LHCN-M2 (cell line): ENCODE measurements at regions not wholly inside any gene's neighbourhood (a gene's known extent, or its start where the extent isn't known, plus 50 kb on each side); places are given as distances from the start of the nearest gene placed in this dataset.

ENCODE experiments used
- DNase-seq: peaks from one replicate; pipeline ENCODE4 v3.0.0-alpha.2; 2012; ENCODE audit warnings: low read depth

DNA sequence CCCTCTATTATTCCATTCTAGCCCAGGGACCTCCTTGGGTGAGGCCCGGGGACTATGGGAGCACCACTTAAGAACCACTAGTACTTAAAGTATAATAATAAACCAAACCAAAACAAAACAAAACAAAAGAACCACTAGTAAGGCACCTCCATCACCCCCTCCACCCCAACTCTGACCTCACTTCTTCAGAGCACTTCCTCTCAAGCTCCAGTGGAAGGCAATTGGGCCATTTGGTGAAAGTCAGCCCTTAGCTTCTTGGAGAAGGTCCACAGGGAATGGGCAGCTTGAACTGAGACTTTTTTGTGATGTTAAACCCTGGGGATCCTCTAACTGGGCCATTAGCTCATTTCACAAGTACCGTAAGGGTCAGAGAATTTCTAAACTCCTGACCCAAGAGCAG is 237.3 kb downstream of the RHOU start:
- no peak for DNase-seq

DNA sequence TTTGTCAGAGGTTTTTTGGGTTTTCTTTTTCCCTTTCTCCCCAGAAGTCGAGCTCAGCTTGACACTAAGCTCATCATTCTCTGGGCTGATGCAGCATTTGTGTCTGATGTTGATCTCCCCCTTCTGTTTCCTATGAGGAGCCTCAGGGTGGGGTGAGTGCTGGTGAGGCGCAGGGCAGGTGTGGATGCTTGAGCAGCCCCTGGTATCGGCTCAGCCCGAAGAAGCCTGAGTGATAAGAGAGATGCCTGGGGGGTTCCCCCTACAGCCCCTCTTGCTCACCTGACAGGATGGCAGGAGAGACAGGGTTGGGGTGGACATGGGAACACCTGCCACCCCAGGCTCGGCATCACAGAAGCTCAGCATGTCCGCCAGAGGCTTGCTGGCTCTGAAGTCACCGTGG is 239.0 kb downstream of the RHOU start:
- DNase-seq: no peak

DNA sequence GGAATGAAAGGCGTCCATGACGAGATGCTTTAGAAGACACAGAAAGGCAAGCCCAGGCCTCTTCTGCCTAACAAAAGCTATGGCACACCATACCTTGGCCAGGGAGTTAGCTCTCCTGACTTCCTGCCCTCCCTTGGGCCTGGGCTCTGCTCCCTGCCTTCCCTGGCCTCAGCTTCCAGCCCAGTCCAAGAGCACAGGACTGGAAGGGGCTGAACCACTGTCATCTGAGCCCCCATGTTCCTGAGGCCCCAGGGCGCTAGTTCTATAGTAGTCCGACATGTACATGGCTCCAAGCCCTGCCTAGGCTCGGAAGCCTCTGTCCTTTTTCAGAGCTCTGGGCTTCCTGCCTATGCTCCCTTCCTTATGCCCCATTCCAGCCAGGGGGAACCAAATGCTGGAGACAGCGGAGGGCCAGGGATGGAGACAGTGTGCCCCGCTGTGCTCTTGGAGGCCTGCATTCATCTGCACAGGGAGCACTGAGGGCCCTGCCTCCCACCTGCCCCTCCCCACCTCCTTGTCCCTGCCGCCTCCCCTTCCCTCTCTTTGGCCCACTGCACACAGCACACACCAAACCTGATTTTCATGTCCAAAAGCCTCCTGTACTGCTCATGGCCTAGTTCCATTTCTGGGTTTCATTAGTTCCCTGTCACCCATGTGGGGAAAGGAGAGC is 240.1 kb downstream of the RHOU start:
- no peak for DNase-seq

DNA sequence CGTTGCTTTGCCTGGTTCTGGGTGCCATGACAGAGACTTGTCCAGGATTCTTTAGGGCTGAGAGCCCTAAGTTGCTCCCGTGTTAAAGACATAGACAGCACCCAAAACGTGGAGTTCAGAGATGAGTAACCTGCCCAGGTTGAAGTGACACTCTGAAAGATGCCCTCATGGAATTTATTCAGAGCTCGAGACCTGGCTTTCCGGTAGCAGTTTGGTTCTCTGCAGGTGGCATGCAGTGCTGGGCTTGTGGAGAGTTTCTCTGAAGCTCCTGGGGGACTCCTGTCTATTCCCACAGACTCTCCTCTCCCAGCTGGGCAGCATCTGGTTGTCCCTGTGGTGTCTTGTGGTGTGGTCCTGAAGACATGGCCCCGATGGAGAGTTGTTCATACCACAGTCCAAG is 241.0 kb downstream of the RHOU start:
- no peak for DNase-seq

DNA sequence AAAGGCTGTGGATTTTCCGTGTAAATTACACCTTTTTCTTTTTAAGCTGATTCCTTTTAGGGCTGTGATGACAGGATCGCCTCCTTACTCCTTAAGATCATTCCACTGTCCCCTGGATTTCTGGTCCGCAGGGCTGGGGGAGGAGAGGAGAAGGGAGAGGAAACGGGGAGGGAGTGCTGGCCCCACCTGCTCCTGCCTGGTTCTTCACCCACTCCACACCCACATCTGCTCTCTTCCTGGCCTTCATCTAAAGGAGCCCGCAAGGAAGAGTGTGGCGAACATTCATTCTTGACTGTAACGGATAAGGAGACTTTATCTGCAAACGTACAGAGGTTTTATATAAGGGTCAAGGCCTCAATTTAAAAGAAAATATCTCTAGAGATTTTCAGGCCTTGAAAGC is 242.0 kb downstream of the RHOU start:
- no peak for DNase-seq

DNA sequence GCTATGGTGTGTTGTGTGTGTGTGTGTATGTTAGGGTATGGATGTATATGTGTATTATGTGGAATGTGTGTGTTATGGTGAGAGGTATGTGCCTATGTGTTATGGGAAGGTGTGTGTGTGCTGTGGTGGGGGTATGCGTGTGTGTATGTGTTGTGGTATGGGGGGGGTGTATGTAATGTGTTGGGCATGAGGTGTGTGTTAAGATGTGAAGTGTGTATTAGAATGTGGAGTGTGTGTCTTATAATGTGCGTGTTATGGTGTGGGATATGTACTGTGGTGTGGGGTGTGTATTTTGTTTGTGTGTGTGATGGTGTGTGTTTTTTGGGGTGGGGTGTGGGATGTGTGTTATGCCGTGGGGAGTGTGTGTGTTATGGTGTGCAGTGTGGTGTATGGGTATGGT is 242.5 kb downstream of the RHOU start:
- no peak for DNase-seq

DNA sequence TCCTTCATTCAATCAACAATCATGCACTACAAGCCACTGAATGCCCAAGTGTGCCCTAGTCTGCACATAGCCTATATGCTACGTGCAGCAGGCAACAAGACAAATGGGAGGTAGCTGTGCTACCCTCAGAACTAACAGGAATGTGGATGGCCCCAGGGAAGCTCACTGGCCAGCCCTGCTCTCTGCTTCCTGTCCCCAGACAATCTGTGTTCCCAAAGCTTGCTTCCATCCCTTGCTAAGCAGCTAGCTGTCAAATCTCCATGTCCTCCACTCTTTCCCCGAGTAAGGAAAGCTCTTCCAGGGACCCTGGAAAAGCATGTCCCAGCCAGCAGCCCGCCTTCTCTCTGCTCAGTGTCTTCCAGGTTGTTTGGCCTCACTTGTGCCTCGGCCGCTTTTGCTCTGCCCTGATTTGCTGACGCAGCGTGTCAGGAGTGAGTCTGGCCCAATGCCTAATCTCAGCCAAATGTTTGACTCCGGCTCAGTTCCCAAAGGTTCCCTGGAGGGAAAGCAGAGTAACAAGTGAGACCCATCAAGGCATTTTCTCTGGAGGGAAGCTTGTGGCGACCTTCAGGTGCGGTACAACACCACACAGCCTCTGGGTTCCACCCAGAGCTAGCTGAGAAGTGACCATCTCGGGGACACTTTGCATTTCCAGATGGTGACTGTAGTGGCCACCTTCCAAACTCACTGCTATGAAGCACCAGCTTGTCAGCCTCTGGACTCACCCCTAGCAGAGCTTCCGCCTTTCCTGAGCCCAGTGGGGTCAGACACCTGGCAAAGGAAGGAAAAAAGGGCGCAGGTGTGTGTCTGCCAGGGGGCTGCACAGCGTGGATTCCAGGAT is 243.4 kb downstream of the RHOU start:
- DNase-seq: no peak

DNA sequence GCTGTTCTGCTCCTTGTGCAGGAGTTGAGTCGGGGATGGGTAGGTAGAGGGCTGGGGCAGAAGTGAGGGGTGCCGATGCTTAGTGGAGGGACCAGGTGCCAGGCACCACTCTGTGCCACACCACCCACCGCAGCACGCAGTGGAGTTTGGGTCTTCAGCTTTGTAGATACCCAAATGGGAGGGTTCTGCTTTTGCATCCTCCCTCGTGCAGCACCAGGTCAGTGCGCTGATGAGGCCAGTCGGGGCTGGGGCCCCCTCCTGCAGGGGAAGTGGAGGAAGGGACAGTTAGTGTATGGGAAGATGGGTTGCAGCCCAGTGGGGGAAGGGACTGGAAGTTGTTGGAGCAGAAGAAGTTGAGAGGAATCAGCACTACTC is 244.0 kb downstream of the RHOU start:
- no peak for DNase-seq

DNA sequence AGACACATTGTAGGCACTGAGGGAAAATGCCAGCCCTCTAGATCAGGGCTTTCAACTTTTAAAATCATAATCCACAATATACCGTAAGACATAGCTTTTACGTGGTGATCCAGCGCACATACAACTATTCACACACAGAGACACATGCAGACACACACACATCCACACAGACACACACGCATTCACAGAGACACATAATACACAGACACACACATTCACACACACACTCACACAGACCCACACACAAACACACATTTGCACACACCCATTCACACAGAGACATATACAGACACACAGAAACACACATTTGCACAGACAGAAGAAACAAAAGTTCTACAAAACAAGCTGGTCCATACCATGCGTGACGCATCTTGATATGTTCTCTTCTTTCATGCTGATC is 244.5 kb downstream of the RHOU start:
- no peak for DNase-seq

DNA sequence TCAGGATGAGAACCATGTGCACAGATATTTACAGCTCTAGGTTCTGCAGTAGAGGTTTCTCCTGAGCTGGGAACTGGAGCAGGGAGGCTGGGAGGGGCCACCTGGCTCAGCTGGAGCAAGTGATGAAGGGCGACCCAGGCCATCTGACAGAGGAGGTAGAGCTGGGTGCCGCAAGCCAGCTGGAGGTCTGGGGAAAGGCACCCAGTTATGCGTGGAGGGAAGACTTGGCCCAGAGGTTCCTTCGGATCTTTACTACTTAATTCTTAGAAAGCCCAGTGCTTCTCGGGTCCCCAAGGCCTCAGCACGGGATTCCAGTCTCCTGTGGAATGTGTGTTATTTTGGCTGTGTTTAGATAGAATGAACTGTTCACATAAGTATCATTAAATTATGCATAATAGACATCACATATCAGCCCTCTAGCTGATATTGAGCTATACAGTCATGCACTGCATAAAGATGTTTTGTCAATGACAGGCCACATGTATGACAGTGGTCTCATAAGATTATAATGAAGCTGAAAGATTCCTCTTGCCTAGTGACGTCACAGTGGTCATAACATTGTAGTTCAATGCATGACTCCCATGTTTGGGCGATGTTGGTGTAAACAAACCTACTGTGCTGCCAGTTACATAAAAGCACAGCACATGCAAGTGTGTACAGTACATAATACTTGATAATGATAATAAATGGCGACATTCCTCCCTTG is 245.1 kb downstream of the RHOU start:
- no peak for DNase-seq

DNA sequence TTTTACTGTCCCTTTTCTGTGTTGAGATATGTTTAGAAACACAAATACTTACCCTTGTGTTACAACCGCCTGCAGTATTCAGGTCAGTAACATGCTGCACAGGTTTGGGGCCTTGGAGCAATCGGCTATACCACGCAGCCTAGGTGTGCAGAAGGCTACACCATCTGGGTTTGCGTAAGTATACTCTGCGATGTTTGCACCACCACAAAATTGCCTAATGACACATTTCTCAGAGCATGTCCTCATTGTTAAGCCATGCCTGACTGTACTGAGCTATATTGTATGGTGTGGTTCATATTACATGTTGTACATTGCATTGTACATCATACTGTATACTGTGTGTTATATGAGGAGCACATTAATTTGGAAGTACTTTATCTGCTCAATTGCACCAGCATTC is 247.4 kb downstream of the RHOU start:
- DNase-seq: no peak

DNA sequence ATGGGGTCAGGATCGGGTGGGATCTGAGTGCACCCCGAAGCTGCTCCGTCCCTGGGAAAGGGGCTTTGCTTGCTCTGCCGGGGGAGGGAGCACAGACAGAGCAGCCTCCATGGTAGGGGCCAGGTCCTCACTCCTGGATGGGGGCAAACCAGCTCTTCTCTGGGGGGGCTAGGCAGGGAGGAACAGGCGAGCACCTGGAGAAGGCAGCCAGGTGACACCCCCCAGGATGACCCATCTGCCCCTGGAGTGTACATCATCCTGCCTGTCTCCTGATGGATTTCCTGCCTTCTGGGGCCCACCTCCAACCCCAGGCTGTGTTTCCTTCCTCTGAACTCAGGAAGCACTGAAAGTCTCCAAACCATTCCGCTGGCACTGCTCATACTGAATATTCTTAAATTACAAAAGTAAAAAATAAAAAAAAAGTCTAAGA is 248.0 kb downstream of the RHOU start:
- no peak for DNase-seq

DNA sequence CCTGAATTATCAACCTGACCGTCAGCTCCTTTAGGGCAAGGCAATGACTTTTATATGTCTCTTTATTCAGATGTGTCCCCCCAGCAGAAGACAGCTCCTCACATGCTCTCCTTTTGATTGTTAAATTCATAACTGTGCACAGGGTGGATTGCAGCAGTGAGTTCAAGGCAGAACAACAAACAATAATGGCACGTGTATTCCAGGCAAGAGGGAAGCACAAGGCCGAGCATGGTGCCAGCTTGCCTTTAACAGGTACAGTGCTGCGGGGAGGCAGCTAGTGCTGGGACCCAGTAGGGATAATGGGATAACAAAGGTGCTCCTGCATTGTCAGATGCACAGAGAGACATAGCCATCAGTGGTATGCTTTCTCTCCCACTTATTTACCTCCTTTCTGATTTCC is 248.4 kb downstream of the RHOU start:
- DNase-seq: no peak

DNA sequence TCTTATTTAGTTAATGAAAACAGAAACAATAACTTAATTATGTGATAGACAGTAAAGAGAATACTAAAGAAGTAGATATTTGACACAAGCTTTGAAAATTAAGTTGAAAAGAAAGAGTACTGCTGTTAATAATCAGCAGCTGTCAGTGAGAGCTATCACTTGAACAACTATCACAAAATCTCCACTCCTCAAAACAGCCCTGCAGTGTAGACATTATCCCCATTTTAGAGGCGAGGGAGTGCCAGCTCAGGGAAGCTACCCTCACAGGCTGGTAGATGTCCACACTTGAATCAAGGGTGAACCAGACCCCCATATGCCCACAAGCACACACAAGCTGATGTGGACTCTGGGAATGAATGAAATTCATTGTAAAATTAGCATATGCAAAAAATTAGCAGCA is 248.8 kb downstream of the RHOU start:
- DNase-seq: no peak

DNA sequence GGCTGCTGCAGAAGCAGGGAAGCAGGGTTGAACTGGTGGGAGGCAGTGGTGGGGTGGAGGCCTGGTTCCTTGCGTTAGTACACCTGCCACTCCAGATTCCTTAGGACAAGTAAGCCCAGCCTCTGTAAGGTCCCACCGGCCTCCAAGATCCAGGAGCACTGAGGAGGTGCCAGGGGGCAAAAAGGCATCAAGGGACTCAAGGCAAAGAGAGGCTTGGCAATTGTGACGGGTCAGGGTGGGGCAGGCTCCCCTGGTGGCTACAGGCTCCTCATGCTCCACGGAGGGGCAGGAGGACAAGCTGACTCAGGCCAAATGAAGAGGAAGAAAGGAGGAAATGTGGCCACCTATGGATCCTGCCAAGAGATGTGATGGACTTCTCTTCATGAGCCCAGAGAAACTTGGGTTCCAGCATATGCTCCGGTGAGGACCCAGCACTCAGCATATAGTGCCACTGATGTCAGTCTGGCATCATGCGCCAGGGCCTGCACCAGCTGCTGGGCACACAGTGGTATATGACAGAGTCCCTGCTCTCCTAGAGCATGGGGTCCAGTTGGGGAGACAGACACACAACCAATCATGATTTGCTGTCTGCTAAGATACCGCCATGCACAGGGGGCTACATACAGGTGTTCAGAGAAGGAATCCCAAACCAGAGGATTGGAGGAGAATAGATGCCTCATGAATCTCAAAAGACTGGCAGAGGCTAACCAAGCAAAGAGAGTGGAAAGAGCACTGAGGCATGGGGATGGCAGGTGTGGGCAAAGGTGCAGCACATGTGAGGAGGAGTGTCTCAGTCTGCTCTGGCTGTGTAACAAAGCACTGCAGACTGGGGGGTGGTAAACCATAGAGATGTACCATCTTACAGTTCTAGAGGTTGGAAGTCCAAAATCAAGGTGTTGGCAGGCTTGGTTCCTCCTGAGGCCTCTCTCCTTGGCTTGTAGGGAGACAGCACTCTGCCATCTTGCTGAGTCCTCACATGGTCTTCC is 249.7 kb downstream of the RHOU start:
- no peak for DNase-seq

DNA sequence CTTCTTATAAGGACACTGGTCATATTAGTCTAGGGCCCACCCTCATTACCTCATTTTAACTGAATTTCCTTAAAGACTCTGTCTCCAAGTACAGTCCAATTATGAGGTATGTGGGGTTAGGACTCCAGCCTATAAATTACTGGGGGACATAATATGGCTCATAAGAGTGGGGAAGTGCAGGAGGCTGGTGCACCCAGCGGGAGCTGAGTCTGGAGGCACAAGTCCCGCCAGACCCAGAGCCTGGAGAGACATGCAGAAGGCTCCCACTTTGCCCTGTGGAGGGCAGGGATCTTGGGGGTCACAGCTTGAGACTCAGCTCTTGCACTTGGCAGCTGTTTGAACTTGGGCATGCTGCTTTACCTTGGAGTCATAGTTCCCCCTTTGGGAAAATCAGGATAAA is 250.4 kb downstream of the RHOU start:
- no peak for DNase-seq

DNA sequence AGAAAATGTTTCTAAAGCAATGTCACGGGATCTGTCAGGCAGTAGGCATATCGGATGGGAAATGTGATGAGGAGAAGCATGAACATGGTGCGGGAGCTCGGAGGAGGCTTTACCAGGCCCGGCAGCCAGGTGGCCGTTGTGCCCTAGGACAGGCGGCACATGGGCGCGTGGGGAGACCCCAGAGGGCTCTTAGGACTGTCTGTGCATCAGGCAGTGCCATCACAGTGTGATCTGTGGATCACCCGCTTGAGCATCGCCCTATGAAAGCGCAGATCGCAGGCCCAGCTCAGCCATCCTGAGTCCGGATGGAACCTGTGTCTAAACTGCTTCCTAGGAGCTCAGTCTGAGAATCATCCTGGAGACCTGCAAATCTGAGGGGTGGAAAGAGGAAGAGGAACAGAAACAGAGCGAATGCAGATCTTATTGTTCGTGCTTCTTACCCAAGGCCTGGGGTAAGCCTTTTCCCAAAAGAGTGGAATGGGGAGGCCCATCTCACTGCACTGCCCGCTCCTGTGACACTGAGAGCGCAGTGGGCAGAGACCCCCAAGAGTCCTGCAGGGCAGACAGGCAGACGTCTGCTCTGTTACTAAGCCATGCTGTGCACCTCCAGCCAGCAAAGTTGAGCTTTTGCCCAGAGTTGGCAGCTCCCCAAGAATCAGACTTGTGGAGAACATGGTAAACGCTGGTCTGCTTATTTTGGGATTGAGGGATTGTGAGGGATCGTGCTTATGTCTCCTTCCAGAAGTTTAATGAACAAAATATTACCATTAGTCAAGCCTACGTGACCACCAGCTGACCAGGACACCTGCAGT is 251.0 kb downstream of the RHOU start:
- no peak for DNase-seq

DNA sequence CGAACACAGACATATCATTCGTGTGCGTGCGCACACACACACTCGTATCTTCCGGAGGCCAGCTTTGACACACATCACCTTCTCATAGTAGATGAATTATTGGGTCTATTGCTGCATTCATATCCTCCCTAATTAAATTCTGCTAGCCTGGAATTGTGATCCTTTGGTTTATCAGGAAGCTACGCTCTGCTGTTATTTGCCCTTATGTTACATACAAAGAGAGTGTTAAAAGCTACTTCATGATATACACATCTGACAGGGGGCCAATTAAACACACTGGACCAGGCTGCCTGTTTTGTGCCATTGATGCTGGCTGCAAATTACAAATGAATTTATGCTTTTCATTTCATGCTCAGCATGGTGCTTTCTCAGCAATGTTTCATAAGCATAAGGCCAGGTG is 252.0 kb downstream of the RHOU start:
- no peak for DNase-seq

DNA sequence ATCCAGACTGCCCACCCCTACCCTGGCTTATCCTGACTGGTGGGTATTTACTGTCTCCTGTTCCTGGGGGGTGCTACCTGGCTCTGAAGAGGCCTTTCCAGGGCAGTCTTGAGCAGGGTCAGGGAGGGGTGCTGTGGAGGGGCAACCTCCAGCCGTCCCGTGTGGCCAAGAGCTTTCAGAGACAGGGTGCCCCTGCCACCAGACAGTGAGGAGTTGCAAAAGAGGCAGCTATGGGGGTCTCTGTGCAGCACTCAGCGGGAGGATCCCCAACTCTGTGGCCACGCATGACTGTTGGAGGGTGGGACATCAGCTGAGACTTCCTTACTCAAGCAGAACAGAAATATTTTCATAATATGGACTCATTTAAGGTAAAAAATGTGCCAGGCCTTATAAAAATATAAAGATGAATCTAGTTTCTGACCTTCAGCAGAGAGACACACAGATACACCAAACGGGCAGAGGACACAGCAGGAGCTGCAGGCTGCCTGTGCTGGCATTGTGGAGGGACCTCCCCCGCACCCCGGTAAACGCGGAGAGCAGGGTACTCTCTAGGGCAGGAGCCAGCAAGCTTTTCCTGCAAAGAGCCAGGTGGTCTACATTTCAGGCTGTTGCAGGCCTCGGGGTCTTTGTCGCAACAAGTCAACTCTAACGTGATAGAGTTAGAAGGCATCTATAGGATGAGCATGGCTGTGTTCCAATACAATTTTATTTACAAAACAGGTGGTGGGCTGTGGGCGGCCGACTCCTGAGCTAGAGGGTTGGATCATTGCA is 252.6 kb downstream of the RHOU start:
- DNase-seq: no peak

DNA sequence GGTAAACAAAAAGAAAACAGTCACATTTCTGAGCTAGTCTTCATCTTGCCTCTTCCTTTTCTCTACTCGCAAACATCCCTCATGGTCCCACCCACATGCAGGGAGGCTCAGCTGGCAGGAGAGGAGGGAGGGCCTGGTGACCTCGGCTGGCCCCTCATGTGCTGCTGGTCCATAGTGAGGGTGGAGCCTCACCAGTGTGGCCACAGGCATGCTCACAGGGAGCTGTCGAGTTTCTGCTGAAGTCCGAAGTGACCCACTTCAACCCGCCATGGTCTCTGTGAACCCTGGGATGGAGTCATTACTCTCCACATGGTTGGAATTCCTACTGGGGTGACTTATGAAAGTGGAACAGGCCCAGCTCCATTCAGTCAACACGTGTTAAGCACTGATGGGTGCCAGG is 253.4 kb downstream of the RHOU start:
- no peak for DNase-seq
